Mesothelial cell of epicardium (in vitro differentiated cells): ENCODE measurements at regions not wholly inside any gene's neighbourhood (a gene's known extent, or its start where the extent isn't known, plus 50 kb on each side); places are given as distances from the start of the nearest gene placed in this dataset. TPM values are rescaled to one million over a fixed set of nuclear protein-coding genes. Genes with fewer than 3 reads are reported as not detected.

Source experiments
- DNase-seq, 2 experiments: peaks; one replicate each; pipeline ENCODE4 v3.0.0; 2021; ENCODE audit warnings: low spot score in 2 of 2; ENCODE audit not compliant: unreplicated experiment in 2 of 2
- H3K27ac Mint-ChIP-seq: 2 replicates; pipeline ENCODE4 v1.8.0; 2021; ENCODE audit warnings: mixed read lengths
- H3K27me3 Mint-ChIP-seq: 2 replicates; pipeline ENCODE4 v1.8.0; 2021; ENCODE audit warnings: low read depth, mixed read lengths
- H3K36me3 Mint-ChIP-seq: 2 replicates; pipeline ENCODE4 v1.8.0; 2021; ENCODE audit warnings: mixed read lengths
- H3K4me1 Mint-ChIP-seq: 2 replicates; pipeline ENCODE4 v1.8.0; 2021; ENCODE audit warnings: mixed read lengths
- H3K4me3 Mint-ChIP-seq: 2 replicates; pipeline ENCODE4 v1.8.0; 2021; ENCODE audit warnings: mild to moderate bottlenecking, moderate library complexity, mixed read lengths
- H3K9me3 Mint-ChIP-seq: 2 replicates; pipeline ENCODE4 v1.8.0; 2021; ENCODE audit warnings: mixed read lengths
- microRNA-seq: library from miRNA; unstranded; fragments of <30 nt; microRNA quantifications from one replicate; pipeline ENCODE4 v1.2.0, GENCODE V29; 2021; ENCODE audit warnings: inconsistent platforms, mixed read lengths
- TF ChIP-seq, protein P1 (sequence below): fragments of 200-600 bp; sonication (generic); IDR thresholded peaks from one replicate; pipeline ENCODE4 v1.5.0; 2021; ENCODE audit warnings: antibody characterized with exemption; ENCODE audit not compliant: unreplicated experiment

DNA sequence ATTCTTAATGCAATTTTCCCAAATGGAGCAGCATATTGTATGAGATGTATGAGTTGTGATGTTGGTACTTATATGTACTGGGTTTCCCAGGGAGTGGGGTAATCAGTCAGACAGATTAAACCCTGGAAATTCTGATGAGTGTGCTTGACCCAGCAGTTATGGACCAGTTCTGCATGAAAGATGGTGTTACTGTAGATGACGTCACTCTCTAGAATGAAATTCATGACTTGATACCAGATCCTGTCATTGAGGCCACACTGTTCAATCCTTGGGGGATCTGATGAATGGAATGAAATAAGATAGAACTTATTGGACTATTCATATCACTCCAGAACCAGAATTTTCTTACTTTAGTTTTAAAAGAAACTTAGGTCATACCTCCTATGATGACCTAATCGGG, 534.3 kb downstream of the PLXDC2 start:
- no peaks in the 10 kb centered on the region for H3K36me3 Mint-ChIP-seq
- TF ChIP-seq, protein P1, sequence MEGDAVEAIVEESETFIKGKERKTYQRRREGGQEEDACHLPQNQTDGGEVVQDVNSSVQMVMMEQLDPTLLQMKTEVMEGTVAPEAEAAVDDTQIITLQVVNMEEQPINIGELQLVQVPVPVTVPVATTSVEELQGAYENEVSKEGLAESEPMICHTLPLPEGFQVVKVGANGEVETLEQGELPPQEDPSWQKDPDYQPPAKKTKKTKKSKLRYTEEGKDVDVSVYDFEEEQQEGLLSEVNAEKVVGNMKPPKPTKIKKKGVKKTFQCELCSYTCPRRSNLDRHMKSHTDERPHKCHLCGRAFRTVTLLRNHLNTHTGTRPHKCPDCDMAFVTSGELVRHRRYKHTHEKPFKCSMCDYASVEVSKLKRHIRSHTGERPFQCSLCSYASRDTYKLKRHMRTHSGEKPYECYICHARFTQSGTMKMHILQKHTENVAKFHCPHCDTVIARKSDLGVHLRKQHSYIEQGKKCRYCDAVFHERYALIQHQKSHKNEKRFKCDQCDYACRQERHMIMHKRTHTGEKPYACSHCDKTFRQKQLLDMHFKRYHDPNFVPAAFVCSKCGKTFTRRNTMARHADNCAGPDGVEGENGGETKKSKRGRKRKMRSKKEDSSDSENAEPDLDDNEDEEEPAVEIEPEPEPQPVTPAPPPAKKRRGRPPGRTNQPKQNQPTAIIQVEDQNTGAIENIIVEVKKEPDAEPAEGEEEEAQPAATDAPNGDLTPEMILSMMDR: no peak
- H3K4me3 Mint-ChIP-seq: no peak overlapping the region
- no peak for DNase-seq
- H3K9me3 Mint-ChIP-seq: peaks cover 4% of the 10 kb centered on the region
- H3K27me3 Mint-ChIP-seq: no peaks in the 10 kb centered on the region
- H3K4me1 Mint-ChIP-seq: peaks cover 12% of the 10 kb centered on the region
- H3K27ac Mint-ChIP-seq: no peak overlapping the region

DNA sequence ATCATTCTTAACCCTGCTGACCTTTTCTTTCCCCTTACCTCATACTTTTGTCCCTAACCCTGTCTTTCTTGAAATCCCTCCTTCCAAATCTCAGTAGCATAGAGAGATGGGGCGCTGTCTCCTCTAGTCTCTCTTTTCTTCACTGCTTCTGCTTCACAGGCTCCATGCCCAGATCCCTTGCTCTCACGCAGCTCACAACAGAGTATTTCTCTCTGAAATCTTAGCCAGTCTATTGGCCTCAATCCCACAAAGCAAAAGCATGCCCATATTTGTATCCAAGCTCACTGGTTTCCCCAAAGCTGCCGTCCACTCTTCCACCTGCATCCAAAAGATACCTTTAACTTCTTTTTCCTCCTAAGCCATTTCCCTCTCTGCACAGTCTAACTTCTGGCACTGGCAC, 526.8 kb downstream of the PLXDC2 start:
- peaks cover 14% of the 10 kb centered on the region for H3K36me3 Mint-ChIP-seq
- no peak overlapping the region for H3K4me3 Mint-ChIP-seq
- no peak overlapping the region for H3K27ac Mint-ChIP-seq
- peaks cover 16% of the 10 kb centered on the region for H3K9me3 Mint-ChIP-seq
- no peak for DNase-seq
- H3K4me1 Mint-ChIP-seq: peaks cover 14% of the 10 kb centered on the region
- TF ChIP-seq, protein P1: no peak
- H3K27me3 Mint-ChIP-seq: peaks cover 3% of the 10 kb centered on the region

Small RNA genes lying in the stretch of these regions (microRNA-seq; reads per million reads assigned to microRNA genes)
- gene MIR4675: not detected
